Superior temporal gyrus (tissue), 1 donor: ENCODE measurements at regions not wholly inside any gene's neighbourhood (a gene's known extent, or its start where the extent isn't known, plus 50 kb on each side); places are given as distances from the start of the nearest gene placed in this dataset.

Source experiments
- DNase-seq: peaks from one replicate; pipeline ENCODE4 v3.0.0-alpha.2; 2016; ENCODE audit errors: extremely low spot score

GRCh38 chr2:41879235-41879916 is 168.4 kb upstream of the PKDCC start:
- DNase-seq = peak; percentile 70

- no peak for DNase-seq
These were observed 167.1 kb upstream of the PKDCC start for GRCh38 chr2:41880561-41881243.

- no peak for DNase-seq
These were observed 166.6 kb upstream of the PKDCC start for GRCh38 chr2:41881249-41881648.

GRCh38 chr2:41884718-41885117 is 163.1 kb upstream of the PKDCC start:
- no peak for DNase-seq

GRCh38 chr2:41886145-41886664 is 161.6 kb upstream of the PKDCC start:
- DNase-seq = no peak

DNA sequence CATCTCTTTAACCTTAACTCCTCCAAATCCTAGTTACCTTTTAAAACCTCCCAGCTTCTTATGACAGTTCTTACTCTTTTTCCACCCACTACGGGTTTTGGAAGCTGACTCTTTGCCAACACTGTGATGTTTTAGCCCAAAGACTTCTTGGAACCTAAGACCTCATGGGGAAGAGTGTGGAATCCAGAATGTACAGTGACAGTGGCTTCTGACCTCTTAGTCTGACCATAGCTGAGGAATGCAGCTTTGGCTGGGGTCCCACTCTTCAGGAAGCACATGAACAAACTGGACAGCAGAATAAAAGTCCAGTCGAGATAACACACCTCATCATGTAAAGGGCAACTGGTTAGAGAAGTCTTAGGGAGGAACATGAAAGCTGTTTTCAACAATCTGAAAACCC is 161.1 kb upstream of the PKDCC start:
- no peak for DNase-seq

- no peak for DNase-seq
These were observed 157.5 kb upstream of the PKDCC start for GRCh38 chr2:41890341-41890740.

DNA sequence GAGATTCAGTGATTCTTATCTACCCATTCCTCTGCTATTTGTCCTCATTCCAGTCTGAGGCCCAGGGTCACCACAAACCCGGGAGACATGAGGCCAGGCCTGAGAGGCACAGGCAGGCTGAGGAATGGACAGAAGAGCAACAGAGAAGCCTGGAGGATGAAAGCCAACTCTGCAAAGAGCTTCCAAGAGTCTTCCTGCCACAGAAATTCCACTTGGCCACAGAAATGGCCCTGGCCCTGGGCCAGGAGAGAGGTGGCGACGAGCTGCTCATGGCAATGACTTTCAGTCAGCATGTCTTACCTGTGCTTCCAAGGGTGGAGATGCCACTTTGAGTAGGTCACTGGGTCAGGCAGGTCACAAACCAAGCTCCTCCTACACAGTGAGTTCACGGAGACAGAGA is 155.3 kb upstream of the PKDCC start:
- no peak for DNase-seq

DNA sequence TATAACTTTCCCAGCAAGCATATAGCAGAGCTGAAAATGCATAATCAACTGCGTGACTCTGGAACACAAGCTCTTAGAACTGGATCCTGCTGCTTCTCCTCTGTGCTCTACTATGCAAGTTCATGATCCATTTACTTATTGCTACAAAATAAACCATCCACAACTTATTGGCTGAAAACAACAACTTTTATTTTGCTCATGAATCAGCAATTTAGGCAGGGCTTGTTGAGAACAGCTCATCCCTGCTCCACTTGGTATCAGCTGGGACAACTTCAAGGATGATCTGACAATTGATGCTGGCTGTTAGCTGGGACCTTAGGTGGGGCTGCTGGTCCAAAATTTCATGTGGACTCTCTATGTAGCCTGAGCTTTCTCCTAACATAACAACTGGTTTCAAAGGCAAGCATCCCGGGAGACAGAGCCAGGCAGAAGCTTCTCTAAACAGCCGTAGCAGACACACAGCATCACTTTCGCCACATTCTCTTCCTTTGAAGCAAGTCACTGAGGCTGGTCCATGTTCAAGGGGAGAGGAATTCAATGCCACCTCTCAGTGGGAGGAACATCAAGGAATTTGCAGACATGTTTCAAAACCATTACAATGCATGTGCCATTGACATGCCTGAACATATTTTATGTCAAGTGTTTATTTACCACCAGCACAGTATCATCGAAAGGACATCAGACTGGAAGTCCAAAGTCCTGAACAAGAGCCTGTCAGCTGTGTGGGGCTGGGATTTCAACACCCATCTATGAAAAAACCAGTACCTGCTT is 153.1 kb upstream of the PKDCC start:
- DNase-seq = no peak

DNA sequence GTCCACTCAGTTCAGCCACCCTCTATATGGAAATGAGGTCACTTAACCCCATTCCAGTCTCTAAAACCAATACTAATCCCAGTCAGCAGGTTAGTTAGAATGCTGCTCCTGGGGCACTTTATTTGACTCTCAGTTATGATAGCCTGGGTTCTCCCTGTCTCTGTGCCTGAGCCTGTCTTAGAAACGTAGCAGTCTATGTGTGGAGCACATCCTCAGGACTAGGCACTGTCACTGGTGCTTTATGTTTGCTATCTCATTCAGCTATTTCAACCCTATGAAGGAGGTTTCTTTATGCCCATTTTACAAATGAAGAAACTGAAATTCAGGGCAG is 152.5 kb upstream of the PKDCC start:
- no peak for DNase-seq

- no peak for DNase-seq
These were observed 151.5 kb upstream of the PKDCC start for GRCh38 chr2:41896186-41896846.

- DNase-seq = no peak
These were observed 148.6 kb upstream of the PKDCC start for GRCh38 chr2:41899189-41899588.

GRCh38 chr2:41900101-41900577 is 147.7 kb upstream of the PKDCC start:
- no peak for DNase-seq

DNA sequence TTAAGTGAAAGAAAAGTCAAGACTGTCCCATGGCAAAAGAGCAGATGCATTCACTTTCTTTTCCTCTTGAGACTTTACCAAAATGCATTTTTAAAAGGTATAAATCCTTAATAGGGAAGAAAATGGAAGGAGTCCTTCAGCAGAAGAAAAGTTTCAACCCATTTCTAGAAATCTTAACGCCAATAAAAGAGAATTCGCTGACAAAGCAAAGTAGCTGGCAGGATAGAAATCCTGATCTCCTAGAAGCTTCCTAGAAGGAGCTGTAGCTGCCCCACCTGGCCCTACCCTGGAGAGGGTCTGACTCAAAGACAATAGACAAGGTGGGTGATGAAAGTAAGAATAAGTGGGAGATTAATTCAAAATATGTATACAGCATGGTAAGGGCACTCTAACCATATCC is 144.9 kb upstream of the PKDCC start:
- DNase-seq = no peak

- no peak for DNase-seq
These were observed 144.2 kb upstream of the PKDCC start for GRCh38 chr2:41903474-41904135.

GRCh38 chr2:41904459-41904858 is 143.4 kb upstream of the PKDCC start:
- no peak for DNase-seq

- DNase-seq = no peak
These were observed 142.1 kb upstream of the PKDCC start for GRCh38 chr2:41905597-41906337.

DNA sequence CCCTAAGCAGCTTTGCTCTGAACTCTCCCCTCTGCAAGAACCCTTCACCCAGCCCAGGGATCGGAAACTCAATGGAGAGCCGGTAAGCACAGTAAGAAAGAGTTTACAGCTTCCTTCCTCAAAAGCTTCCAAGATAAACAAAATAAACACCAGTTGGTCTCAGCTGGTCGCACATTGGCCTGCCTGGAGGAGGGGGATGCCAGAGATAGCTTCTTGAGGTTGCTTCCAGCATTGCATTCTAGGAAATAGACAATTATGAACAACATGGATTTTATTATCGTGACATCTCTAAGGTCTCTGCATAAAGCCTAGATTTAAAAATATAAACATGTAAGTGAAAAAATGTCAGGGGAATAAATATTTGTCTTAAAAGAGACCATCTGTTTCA is 141.5 kb upstream of the PKDCC start:
- DNase-seq = no peak

GRCh38 chr2:41907141-41907540 is 140.7 kb upstream of the PKDCC start:
- DNase-seq = no peak

GRCh38 chr2:41907771-41908207 is 140.0 kb upstream of the PKDCC start:
- no peak for DNase-seq

GRCh38 chr2:41908349-41908748 is 139.5 kb upstream of the PKDCC start:
- no peak for DNase-seq
